Cardiac muscle cell (in vitro differentiated cells and primary cell): ENCODE measurements at regions not wholly inside any gene's neighbourhood (a gene's known extent, or its start where the extent isn't known, plus 50 kb on each side); places are given as distances from the start of the nearest gene placed in this dataset.

Source experiments
- DNase-seq, 2 donors: peaks; one replicate each; pipeline versions ENCODE4 v3.0.0 to v3.0.0-alpha.2; 2010 to 2017; ENCODE audit warnings: low read depth in 1 of 2, low spot score in 1 of 2
- H3K27ac ChIP-seq: fragments of 200-600 bp; sonication (generic); 2 replicates; pipeline ENCODE4 v1.5.1; 2016
- H3K27me3 ChIP-seq: fragments of 200-600 bp; sonication (generic); 2 replicates; pipeline ENCODE4 v1.6.0; 2016; ENCODE audit warnings: control low read depth
- H3K36me3 ChIP-seq: fragments of 200-600 bp; sonication (generic); 2 replicates; pipeline ENCODE4 v1.5.1; 2016; ENCODE audit warnings: control low read depth
- H3K4me1 ChIP-seq: fragments of 200-600 bp; sonication (generic); 2 replicates; pipeline ENCODE4 v1.8.1; 2017; ENCODE audit warnings: low read depth, mild to moderate bottlenecking, mixed run types
- H3K4me3 ChIP-seq: fragments of 200-600 bp; sonication (generic); 2 replicates; pipeline ENCODE4 v1.5.1; 2016; ENCODE audit warnings: mild to moderate bottlenecking
- H3K9me3 ChIP-seq: fragments of 200-600 bp; sonication (generic); 2 replicates; pipeline ENCODE4 v1.5.1; 2017; ENCODE audit warnings: low read depth, mild to moderate bottlenecking, control low read depth
- TF ChIP-seq, protein P1 (sequence below): IDR thresholded peaks from 2 replicates; pipeline ENCODE4 v1.5.1; 2012; ENCODE audit warnings: low read depth, mild to moderate bottlenecking, low read length

- Histone ChIP-seq H3K4me3 (no peak overlapping the region), H3K27me3 (no peaks in the 10 kb centered on the region), H3K4me1 (no peaks in the 10 kb centered on the region), H3K9me3 (no peaks in the 10 kb centered on the region), H3K27ac (no peak overlapping the region), H3K36me3 (no peaks in the 10 kb centered on the region)
- no peak for DNase-seq
- TF ChIP-seq, protein P1, sequence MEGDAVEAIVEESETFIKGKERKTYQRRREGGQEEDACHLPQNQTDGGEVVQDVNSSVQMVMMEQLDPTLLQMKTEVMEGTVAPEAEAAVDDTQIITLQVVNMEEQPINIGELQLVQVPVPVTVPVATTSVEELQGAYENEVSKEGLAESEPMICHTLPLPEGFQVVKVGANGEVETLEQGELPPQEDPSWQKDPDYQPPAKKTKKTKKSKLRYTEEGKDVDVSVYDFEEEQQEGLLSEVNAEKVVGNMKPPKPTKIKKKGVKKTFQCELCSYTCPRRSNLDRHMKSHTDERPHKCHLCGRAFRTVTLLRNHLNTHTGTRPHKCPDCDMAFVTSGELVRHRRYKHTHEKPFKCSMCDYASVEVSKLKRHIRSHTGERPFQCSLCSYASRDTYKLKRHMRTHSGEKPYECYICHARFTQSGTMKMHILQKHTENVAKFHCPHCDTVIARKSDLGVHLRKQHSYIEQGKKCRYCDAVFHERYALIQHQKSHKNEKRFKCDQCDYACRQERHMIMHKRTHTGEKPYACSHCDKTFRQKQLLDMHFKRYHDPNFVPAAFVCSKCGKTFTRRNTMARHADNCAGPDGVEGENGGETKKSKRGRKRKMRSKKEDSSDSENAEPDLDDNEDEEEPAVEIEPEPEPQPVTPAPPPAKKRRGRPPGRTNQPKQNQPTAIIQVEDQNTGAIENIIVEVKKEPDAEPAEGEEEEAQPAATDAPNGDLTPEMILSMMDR: no peak
These were observed 1542.1 kb downstream of the STIM2 start for GRCh38 chr4:28402751-28403150.

- Histone ChIP-seq H3K4me3 (no peak overlapping the region), H3K27me3 (no peaks in the 10 kb centered on the region), H3K4me1 (no peaks in the 10 kb centered on the region), H3K9me3 (no peaks in the 10 kb centered on the region), H3K36me3 (no peaks in the 10 kb centered on the region), H3K27ac (no peak overlapping the region)
- TF ChIP-seq, protein P1: no peak
- no peak for DNase-seq
These were observed 1560.6 kb downstream of the STIM2 start for GRCh38 chr4:28421221-28421620.

GRCh38 chr4:28426251-28426650 lies 1565.6 kb downstream of the STIM2 start:
- H3K4me3 ChIP-seq: no peak overlapping the region
- TF ChIP-seq, protein P1: no peak
- H3K27me3 ChIP-seq: no peaks in the 10 kb centered on the region
- H3K36me3 ChIP-seq: no peaks in the 10 kb centered on the region
- no peaks in the 10 kb centered on the region for H3K9me3 ChIP-seq
- no peak for DNase-seq
- no peak overlapping the region for H3K27ac ChIP-seq
- H3K4me1 ChIP-seq: no peaks in the 10 kb centered on the region

GRCh38 chr4:28427306-28428085 lies 1566.9 kb downstream of the STIM2 start:
- no peak for DNase-seq

DNA sequence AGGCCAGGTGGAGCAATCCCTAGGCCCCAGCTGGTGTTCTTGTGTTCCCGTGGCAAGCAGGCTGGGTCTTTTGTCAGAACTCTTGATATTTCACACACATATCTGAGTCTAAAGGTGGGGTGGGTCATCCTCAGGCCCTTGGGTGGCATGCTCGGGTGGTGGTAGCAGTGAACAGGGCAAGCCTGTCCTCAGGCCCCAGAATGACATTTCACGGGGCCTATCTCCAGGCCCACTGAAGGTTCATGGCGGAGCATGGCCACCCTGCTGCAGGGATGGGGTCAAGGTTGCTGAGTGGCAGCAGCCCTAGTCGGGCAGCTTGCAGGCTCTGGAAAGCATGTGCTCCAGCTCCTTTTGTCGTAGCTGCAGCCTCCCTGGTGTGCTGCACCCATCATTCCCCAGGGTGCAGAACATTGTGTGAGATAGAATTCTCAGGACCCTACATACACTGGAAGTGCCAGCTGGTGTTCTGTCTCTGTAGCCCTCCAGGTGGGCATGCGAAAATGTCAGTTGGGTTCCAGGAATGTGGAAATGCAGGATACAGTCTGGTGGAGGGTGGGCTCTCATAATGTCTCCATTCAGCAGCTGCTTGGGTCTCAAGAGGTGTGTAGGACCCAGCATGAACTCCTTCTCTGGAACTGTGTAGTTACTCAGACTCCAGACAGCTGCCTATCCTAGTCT lies 1571.8 kb downstream of the STIM2 start:
- Histone ChIP-seq H3K4me1 (no peaks in the 10 kb centered on the region), H3K9me3 (no peaks in the 10 kb centered on the region), H3K27ac (no peak overlapping the region), H3K36me3 (no peaks in the 10 kb centered on the region), H3K4me3 (no peak overlapping the region), H3K27me3 (no peaks in the 10 kb centered on the region)
- TF ChIP-seq, protein P1: no peak
- no peak for DNase-seq

More at GRCh38 chr4:28427306-28428085, 1566.9 kb downstream of the STIM2 start:
- no peaks in the 10 kb centered on the region for H3K9me3 ChIP-seq
- TF ChIP-seq, protein P1: no peak
- H3K36me3 ChIP-seq: no peaks in the 10 kb centered on the region
- no peaks in the 10 kb centered on the region for H3K4me1 ChIP-seq
- H3K4me3 ChIP-seq: no peak overlapping the region
- no peak overlapping the region for H3K27ac ChIP-seq
- H3K27me3 ChIP-seq: no peaks in the 10 kb centered on the region
